Caco-2 (cell line): ENCODE measurements at regions not wholly inside any gene's neighbourhood (a gene's known extent, or its start where the extent isn't known, plus 50 kb on each side); places are given as distances from the start of the nearest gene placed in this dataset.

ENCODE experiments used
- BruUV-seq: library from RNA; stranded (reverse); fragments of 400-500 nt; replicated peaks from 2 replicates; lab custom pipeline; 2021; lab: Mats Ljungman, UMichigan
- CTCF ChIA-PET: fragments of 300-600 bp; sonication (Branson Sonifier 250); formaldehyde crosslinking; loops from one replicate; lab custom pipeline; 2022; ENCODE audit warnings: antibody characterized with exemption; lab: Charles Lee
- POLR2A ChIA-PET: fragments of 300-600 bp; sonication (Branson Sonifier 250); formaldehyde crosslinking; loops from one replicate; lab custom pipeline; 2022; ENCODE audit warnings: antibody characterized with exemption; lab: Charles Lee
- DNase-seq, 2 experiments: peaks; one replicate each; pipeline versions ENCODE4 v3.0.0 to v3.0.0-alpha.2; 2020 to 2022
- H3K27me3 ChIP-seq: replicated peaks from 2 replicates; pipeline ENCODE4 v1.6.0; 2011; ENCODE audit warnings: low read length; ENCODE audit not compliant: control insufficient read depth, insufficient read depth
- H3K36me3 ChIP-seq: 2 replicates; pipeline ENCODE4 v1.5.1; 2011; ENCODE audit warnings: low read length; ENCODE audit not compliant: control insufficient read depth, insufficient read depth
- H3K4me1 ChIP-seq: fragments of 250-450 bp; sonication (Bioruptor Pico); 2 replicates; pipeline ENCODE4 v1.5.1; 2020; ENCODE audit warnings: mild to moderate bottlenecking
- H3K4me3 ChIP-seq: 2 replicates; pipeline ENCODE4 v1.5.1; 2011; ENCODE audit warnings: low read depth, mild to moderate bottlenecking, control low read depth, low read length
- H3K9me3 ChIP-seq: fragments of 250-450 bp; sonication (Bioruptor Pico); 2 replicates; pipeline ENCODE4 v1.5.1; 2020; ENCODE audit warnings: mild to moderate bottlenecking, moderate library complexity
- H3K27ac Mint-ChIP-seq: one replicate; pipeline ENCODE4 v1.8.0; 2022; ENCODE audit warnings: mixed read lengths; ENCODE audit not compliant: unreplicated experiment
- H3K27me3 Mint-ChIP-seq: one replicate; pipeline ENCODE4 v1.8.0; 2022; ENCODE audit warnings: mixed read lengths; ENCODE audit not compliant: insufficient read depth, unreplicated experiment
- H3K36me3 Mint-ChIP-seq: one replicate; pipeline ENCODE4 v1.8.0; 2022; ENCODE audit warnings: mild to moderate bottlenecking, mixed read lengths; ENCODE audit not compliant: insufficient read depth, unreplicated experiment
- H3K4me1 Mint-ChIP-seq: one replicate; pipeline ENCODE4 v1.8.0; 2022; ENCODE audit warnings: low read depth, mixed read lengths; ENCODE audit not compliant: unreplicated experiment
- H3K4me3 Mint-ChIP-seq: one replicate; pipeline ENCODE4 v1.8.0; 2022; ENCODE audit warnings: mild to moderate bottlenecking, moderate library complexity, mixed read lengths; ENCODE audit not compliant: unreplicated experiment
- H3K9me3 Mint-ChIP-seq: one replicate; pipeline ENCODE4 v1.8.0; 2022; ENCODE audit warnings: mixed read lengths; ENCODE audit not compliant: unreplicated experiment
- intact Hi-C: fragments of 100-400 bp; cut with micrococcal nuclease; formaldehyde crosslinking; loops from one replicate; pipeline ENCODE4 v1.10.0; 2022; ENCODE audit not compliant: unreplicated experiment
- TF ChIP-seq, protein P1 (sequence below), 2 experiments: fragments of 200-600 bp in 1 of 2; IDR thresholded peaks; 1 replicate in 1 of 2; 2 replicates in 1 of 2; pipeline versions ENCODE4 v1.5.1 to v1.8.0; 2011 to 2022; ENCODE audit warnings: antibody characterized with exemption in 1 of 2, control low read depth in 1 of 2, inconsistent platforms in 1 of 2, low read depth in 1 of 2, low read length in 1 of 2, mild to moderate bottlenecking in 1 of 2, moderate library complexity in 1 of 2; ENCODE audit not compliant: insufficient read depth in 1 of 2, severe bottlenecking in 1 of 2, unreplicated experiment in 1 of 2

DNA sequence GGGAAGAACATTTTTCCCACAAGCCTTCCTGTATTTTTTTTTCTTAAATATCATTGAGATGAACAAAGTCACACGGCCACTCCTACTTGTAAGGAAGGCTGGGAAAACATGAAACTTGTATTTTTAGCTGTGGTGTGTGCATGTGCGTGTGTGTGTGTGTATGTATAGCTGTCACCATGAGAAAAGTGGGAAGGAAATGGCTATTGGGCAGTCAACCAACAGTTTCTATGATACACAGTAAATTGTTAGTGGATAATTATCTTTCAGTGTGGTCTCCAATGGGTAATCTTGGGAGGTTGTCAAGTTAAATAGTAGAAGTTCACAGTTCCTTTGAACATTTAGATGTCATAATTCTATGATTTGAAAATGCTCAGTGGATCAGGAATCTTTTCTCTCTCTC is 132.7 kb upstream of the USP24 start:
- H3K36me3 ChIP-seq: no peaks in the 10 kb centered on the region
- H3K4me3 ChIP-seq: no peak overlapping the region
- TF ChIP-seq, protein P1, sequence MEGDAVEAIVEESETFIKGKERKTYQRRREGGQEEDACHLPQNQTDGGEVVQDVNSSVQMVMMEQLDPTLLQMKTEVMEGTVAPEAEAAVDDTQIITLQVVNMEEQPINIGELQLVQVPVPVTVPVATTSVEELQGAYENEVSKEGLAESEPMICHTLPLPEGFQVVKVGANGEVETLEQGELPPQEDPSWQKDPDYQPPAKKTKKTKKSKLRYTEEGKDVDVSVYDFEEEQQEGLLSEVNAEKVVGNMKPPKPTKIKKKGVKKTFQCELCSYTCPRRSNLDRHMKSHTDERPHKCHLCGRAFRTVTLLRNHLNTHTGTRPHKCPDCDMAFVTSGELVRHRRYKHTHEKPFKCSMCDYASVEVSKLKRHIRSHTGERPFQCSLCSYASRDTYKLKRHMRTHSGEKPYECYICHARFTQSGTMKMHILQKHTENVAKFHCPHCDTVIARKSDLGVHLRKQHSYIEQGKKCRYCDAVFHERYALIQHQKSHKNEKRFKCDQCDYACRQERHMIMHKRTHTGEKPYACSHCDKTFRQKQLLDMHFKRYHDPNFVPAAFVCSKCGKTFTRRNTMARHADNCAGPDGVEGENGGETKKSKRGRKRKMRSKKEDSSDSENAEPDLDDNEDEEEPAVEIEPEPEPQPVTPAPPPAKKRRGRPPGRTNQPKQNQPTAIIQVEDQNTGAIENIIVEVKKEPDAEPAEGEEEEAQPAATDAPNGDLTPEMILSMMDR (IDR thresholded peaks at IDR 0.05; ENCODE audit: insufficient read depth in 1 of 2, low read depth in 1 of 2, low read length in 1 of 2, severe bottlenecking in 1 of 2, unreplicated experiment in 1 of 2): no peak
- no peaks in the 10 kb centered on the region for H3K9me3 ChIP-seq
- no peaks in the 10 kb centered on the region for H3K27me3 Mint-ChIP-seq
- peaks cover 12% of the 10 kb centered on the region; the same call in 1 of the 2 replicates for H3K4me1 ChIP-seq
- no peaks in the 10 kb centered on the region for H3K4me1 Mint-ChIP-seq
- no peak overlapping the region for H3K4me3 Mint-ChIP-seq
- BruUV-seq: no TSS peak
- DNase-seq: no peak
- no peaks in the 10 kb centered on the region for H3K36me3 Mint-ChIP-seq
- peaks cover 3% of the 10 kb centered on the region for H3K9me3 Mint-ChIP-seq
- H3K27ac Mint-ChIP-seq: no peak overlapping the region
- intact Hi-C loops: no loop called here
- H3K27me3 ChIP-seq: no peaks in the 10 kb centered on the region
- ChIA-PET CTCF (no interaction called here), POLR2A (no interaction called here)

DNA sequence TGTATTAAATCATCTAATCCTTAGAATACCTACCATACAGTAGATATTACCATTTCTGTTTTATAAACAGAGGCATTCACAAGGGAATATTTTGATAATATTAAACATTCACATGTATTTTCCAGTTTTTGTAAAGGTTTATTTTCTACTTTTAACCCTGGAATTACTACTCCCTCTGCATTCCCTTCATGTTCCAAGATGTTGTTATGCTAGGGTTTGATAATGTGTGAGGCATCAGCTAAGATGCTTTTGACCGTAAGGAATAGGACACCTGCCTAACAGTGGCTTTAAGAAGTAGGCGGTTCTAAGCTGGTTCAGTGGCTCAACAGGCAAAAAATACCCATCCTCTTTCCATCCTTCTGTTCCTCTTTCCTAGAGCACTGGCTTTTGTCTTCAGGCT is 131.9 kb upstream of the USP24 start:
- ChIA-PET POLR2A (no interaction called here), CTCF (no interaction called here)
- DNase-seq: no peak
- Mint-ChIP-seq H3K4me3 (no peak overlapping the region), H3K4me1 (no peaks in the 10 kb centered on the region), H3K27ac (no peak overlapping the region), H3K36me3 (no peaks in the 10 kb centered on the region), H3K9me3 (peaks cover 7% of the 10 kb centered on the region), H3K27me3 (no peaks in the 10 kb centered on the region)
- Histone ChIP-seq H3K36me3 (no peaks in the 10 kb centered on the region), H3K27me3 (no peaks in the 10 kb centered on the region), H3K9me3 (no peaks in the 10 kb centered on the region), H3K4me1 (peaks cover 12% of the 10 kb centered on the region; the same call in 1 of the 2 replicates), H3K4me3 (no peak overlapping the region)
- intact Hi-C loops: no loop called here
- TF ChIP-seq, protein P1 (IDR thresholded peaks at IDR 0.05; ENCODE audit: insufficient read depth in 1 of 2, low read depth in 1 of 2, low read length in 1 of 2, severe bottlenecking in 1 of 2, unreplicated experiment in 1 of 2): no peak
- no TSS peak for BruUV-seq

DNA sequence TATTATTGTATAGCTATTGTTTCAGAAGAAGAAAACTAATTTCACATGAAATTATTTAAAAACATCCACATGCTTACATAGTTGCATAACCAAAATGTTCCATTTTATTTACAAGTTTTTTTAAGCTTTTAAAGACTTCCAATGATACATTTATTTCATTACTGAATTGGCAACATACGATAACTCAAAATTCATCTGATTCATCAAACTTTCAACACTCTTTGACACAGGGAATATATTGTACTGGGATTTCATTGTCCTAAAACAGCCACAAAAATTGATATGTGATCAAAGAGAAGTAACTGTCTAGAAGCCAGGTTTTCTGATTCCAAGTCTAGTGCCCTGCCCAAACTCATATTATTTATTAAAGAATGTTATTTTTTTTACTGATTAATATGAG is 131.4 kb upstream of the USP24 start:
- Mint-ChIP-seq H3K27me3 (no peaks in the 10 kb centered on the region), H3K4me3 (no peak overlapping the region), H3K36me3 (no peaks in the 10 kb centered on the region), H3K4me1 (no peaks in the 10 kb centered on the region), H3K27ac (no peak overlapping the region), H3K9me3 (peaks cover 7% of the 10 kb centered on the region)
- Histone ChIP-seq H3K9me3 (no peaks in the 10 kb centered on the region), H3K4me3 (no peak overlapping the region), H3K36me3 (no peaks in the 10 kb centered on the region), H3K4me1 (peaks cover 12% of the 10 kb centered on the region; the same call in 1 of the 2 replicates), H3K27me3 (no peaks in the 10 kb centered on the region)
- TF ChIP-seq, protein P1 (IDR thresholded peaks at IDR 0.05; ENCODE audit: insufficient read depth in 1 of 2, low read depth in 1 of 2, low read length in 1 of 2, severe bottlenecking in 1 of 2, unreplicated experiment in 1 of 2): no peak
- no TSS peak for BruUV-seq
- intact Hi-C loops: no loop called here
- ChIA-PET CTCF (no interaction called here), POLR2A (no interaction called here)
- DNase-seq: no peak
